ENCODE measurements at regions not wholly inside any gene's neighbourhood (a gene's known extent, or its start where the extent isn't known, plus 50 kb on each side); places are given as distances from the start of the nearest gene placed in this dataset.

DNA sequence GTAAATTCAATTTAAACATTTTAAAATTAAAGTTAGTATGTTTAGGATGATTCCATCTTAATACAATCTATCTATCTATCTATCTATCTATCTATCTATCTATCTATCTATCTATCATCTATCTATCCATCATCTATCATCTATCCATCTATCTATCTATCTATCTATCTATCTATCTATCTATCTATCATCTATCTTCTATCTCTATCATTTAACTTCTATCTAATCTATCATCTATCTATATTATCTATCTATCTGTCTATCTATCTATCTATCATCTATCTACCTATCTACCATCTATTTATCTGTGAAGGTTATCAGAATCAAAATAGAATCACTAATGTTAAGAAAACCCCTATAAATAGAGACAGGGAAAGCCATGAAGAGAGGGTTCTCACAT, 78.3 kb downstream of the RAMP3 start:
- DNase-seq (ENCODE audit: low read depth in 2 of 2): no peak

DNA sequence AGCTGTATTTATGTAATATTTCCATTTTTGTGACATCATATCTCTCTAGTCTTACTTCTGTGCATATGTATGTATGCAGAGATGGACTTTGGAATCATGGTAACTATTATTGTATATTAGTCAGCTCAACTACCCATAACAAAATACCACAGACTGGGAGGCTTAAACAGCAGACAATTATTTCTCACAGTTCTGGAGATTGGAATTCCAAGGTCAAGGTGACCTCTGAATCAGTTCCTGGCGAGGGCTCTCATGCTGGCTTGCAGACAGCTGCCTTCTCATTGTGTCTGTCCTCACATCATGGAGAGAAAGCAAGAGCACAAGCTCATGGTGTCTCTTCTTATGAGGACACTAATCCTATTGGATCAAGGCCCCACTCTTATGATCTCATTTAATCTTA, 79.1 kb downstream of the RAMP3 start:
- no peak for DNase-seq (ENCODE audit: low read depth in 2 of 2)

DNA sequence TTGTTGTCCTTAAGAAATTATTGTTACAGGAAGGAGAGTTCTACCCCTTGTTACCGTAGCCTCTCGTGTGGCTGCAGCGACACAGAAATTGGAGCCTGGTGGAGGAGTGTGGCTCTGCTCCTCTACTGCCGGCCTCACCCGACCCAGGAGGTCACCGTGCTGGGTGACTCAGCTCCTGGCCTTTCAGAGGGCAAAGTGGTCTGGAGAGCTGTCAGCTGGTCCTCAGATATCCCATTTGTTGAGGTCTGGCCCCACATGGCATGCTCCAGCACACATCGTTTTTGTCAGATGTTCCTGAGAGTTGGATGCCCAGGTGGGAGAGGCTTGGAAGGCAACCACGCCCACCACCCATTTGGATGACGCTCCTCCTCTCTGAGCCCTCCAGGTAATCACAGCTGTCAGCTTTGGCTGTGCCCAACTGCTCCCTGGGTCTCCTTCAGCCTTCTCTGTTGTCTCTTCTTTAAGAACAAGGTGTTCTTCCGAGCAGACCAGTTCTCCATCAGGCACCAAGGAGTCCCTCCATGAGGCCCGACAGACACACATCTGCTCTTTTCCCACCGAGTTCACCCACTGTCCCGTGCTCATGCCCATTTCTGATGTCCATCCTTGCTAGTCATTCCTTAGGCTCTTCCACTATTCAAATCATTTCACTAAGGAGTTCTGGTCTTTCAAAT, 80.3 kb downstream of the RAMP3 start:
- DNase-seq (ENCODE audit: low read depth in 2 of 2): no peak

DNA sequence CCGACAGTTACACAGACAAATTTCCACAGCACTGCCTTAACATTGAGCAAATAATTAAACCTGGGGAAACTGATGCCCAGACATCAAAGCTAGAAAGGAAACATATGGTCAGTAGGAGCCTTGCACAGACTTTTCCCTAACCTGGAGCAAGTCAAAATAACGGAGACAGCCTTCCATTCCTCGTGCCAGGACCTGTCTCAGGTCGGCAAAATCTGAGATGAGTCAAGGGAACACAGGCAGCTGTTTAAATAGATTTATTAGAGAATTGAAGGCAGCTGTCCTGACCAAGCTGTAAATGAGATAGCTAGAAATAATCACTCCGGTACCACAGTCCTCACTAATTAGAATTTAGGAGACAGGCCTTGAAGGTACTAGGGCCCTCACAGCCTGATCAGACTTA, 81.2 kb downstream of the RAMP3 start:
- no peak for DNase-seq (ENCODE audit: low read depth in 2 of 2)

DNA sequence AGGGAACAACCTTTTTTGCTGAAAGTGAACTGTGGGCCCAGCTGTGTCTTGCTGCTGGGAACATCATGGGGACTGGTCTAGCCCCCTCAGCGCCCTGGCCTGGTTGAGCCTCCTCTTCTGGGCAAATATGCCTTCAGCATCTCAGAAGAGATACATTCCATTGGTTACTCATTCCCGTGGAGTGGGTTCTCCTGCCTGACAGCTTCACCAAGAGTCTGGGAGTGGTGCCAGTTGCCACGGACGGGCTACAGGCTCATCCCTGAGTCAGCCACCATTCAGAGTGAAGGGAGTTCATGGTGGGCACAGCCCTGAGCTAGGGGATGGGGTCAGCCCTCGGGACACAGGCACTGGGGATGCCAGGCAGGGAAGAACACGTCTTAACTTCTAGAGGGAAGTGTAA, 81.9 kb downstream of the RAMP3 start:
- no peak for DNase-seq (ENCODE audit: low read depth in 2 of 2)

DNA sequence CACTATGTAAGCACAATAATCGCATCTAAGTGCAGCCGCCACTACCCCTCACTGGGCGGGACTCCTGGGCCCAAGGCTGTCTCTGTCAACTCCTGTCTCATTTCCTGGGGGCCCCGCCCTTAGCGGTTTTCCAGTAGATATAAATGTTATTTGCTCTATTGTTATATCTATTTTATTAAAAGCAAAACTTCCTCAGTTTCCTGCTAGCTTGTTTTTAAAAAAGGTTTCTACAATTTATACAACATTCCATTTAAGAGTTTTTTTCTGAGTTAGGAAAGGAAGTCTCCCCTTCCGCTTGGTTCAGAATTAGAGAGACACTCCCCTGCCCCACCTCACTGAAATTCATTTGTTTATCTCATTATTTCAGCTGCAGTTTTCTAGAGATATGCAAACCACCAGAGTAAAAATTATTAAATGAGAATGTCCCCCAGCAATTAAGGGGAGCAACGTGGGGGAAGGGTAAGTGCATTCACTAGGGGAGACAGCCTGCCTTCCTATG, 82.7 kb downstream of the RAMP3 start:
- no peak for DNase-seq (ENCODE audit: low read depth in 2 of 2)

DNA sequence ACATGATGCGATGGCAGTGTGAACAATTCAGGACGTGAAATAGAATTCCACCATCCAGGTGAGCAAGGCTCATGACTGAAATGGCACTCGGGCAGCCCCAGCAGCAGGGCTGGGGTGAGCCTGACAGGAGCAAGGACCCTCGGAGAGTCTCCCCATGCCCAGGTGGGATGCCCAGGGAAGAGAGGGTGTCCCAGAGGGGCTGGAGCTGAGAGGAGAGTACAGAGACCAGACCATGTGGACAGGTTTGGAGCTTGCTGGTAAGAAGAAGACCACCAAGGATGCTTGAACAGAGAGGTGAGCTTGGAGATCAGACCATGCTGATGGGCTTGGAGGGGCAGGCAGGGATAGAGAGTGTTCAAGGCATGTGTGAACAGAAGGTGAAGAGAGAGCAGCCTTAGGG, 83.3 kb downstream of the RAMP3 start:
- no peak for DNase-seq (ENCODE audit: low read depth in 2 of 2)

DNA sequence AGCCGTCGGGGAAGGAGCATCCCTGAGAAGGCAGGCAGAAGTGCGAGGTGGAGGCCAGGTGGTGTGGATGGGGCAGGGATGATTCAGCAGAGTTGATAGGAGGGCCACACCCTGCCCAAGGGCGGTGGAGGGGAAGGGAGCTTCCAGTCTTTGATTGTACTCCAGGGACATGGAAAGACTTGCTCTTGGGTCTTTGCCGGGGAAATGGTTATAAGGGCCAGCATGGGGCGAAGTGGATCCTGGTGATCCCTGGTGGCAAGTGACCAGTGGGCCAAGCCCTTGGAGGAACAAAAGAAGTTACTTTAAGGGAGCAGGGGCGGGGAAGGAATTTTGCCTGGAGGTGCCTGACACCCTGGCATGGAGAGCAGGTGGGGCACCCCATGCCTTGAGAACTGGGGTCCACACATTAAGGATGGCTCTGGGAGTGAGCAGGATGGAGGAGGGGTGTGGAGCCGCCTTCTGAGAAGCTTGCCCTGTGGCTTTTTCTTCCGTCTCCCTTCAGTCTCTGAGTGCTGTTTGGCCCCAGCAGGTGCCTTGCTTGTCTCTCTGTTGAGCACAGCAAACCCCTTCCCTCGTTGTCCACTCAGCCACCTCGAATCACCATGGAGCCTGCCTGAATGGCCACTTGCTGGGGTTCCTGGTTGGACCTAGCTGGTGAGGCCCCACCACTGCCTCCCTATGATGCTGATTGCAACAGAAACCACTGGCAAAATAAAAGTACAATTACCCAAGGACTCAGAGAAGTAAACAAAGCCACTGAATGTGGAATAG, 83.9 kb downstream of the RAMP3 start:
- DNase-seq (ENCODE audit: low read depth in 2 of 2): no peak

DNA sequence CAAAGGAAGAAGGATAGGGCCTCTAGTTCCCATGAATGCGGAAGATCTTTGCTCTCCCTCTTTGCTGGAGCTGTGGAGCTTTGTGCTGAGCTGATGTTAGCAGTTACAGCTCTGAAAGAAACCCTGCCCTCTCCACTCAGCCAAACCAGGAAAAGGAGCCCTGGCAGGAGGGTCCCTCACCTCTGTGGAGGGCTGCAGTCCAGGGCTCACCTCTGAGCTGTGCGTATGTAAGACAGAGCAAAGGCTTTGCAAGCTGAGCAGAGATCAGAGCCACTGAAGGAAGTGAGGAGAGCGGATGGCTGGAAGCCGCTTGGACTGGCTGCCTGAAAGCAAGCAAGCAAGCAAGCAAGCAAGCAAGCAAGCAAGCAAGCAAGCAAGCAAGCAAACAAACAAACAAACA, 84.7 kb downstream of the RAMP3 start:
- no peak for DNase-seq (ENCODE audit: low read depth in 2 of 2)

DNA sequence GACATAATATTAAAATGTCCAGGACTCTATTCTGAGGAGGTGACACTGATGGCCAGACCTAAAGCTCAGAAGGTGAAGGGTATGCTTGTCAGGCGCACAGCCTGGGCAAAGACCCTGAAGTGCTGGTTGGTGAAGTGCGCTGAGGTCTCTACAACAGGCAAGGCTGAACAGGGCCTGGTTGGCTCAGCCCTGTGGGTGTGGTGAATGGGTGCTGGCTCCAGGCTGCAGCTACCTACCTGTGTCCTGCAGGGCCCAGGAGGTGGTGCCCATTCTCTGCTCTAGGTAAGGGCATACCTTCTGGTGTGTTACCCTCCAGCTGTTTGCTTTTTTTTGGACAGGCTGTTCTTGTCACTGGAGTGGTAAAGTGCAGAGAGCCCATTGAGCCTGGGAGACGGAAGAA, 85.1 kb downstream of the RAMP3 start:
- DNase-seq (ENCODE audit: low read depth in 2 of 2): no peak

DNA sequence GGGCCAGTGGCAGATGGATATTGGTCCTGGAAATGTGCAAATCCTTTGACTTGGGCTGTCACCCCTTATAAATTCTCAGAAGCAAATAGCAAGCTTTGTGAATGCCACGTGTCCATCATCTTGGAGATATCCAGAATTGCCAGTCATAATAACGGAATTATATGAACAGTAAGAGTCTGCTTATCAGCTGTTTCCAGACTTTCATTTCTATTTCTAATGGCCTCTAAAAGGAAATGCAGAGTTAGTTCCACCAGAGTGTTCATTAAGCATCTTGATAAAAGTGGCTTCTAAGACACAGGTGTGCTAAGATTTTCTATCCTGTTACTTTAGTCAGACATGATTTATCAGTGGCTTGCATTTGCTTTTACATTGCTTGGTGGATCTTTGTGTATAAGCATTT, 87.4 kb downstream of the RAMP3 start:
- DNase-seq (ENCODE audit: low read depth in 2 of 2): no peak

DNA sequence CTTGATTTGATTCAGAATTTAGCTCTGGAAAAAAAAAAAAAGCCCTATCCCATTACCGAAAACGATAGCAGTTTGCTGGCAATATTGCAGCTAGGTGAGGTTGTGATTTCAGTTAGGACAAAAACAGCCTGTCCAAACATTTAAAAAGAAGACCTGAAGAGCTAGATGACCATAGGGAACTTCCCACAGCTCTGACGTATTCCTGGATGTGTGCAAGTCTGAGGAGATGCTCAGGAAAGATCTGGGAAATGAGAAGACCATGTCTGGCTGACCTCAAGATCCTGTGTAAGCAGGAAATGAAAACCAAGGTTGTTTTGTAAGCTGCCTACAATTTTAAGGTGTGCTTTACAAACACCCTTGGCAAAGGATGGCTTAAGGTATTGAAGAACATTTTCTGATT, 88.7 kb downstream of the RAMP3 start:
- no peak for DNase-seq (ENCODE audit: low read depth in 2 of 2)

DNA sequence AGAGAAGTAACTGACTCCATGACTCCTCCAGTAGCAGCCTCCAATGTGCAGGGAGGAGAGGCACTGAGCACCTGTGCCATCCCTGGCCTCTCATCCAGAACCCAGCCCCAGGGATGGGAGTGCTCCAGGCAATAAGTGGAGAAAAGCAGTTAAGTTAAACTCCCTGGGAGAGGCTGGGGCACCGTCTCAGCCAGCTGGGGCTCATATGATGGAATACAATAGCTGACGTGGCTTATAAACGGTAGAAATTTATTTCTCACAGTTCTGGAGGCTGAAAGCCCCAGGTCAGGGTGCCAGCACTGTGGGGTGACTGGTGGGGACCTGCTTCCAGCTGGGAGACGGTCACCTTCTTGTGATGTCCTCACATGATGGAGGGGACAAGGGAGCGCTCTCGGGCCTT, 94.7 kb downstream of the RAMP3 start:
- DNase-seq (ENCODE audit: low read depth in 2 of 2): no peak

DNA sequence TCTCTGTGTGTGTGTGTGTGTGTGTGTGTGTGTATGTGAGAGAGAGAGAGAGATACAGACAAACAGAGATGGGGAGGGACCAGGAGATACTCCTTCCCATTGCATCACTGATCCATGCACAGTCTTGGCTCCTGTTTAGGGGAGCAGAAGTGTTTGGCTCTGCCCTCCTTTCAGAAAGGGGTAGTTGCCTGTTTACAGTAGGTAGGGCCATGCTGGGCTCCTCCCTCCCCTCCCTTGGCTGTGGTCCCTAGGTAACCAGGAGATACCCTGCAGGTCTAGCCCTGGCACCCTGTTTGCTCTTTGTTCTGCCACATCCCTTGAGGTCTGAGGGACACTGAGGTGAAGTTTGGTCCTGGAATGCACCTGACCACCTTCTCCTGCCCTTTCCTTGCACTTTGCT, 95.3 kb downstream of the RAMP3 start:
- DNase-seq (ENCODE audit: low read depth in 2 of 2): no peak

DNA sequence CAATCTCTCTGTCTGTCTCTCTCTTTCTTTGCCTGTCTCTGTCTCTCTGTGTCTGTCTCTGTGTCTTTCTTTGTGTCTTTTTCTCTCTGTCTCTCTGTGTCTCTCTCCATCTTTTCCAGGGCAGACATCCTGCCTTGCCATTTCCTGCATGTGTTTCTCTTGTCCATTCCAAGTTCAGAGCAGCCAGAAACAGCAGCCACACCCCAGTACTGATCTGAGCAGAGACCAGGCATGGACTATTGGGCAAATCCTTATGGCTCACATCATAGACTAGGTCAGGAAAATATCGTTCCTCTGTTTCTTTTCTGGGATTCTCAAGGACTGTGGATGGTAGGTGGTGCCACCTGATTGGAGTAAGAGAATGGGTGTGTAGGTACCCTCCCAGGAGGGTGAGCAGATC, 95.8 kb downstream of the RAMP3 start:
- no peak for DNase-seq (ENCODE audit: low read depth in 2 of 2)

DNA sequence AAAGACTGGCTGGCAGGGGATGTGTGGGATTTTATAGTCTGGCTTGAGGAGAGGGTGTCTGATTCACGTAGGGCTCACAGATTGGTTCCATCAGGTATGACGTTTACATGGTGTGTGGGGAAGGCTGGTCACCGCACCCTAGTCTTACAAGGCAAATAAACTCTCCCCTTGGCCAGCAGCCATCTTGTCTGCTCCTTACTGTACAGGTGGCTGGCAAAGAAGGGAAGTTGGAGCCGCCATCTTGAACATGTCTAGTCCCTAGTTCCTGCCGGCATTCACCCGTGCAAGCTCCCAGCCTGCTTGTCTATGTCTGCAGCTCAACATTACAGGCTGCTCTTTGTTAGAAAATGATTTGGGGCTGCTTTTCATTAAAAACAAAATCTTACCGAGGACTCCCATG, 97.6 kb downstream of the RAMP3 start:
- no peak for DNase-seq (ENCODE audit: low read depth in 2 of 2)

DNA sequence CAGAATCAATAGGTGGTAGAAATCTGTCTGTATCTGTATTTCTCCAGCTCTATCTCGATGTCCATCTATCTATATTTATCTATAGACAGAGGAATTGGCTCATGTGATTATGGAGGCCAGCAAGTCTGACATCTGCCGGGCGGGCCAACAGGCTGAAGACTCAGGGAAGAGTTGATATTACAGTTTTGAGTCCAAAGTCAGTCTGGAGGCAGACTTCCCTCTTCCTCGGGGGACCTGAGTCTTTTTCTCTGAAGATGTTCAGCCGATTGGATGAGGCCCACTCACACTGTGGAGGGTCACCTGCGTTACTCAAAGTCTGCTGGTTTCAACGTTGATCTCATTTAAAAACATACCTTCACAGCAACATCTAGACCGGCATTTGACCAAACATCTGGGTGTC, 98.7 kb downstream of the RAMP3 start:
- no peak for DNase-seq (ENCODE audit: low read depth in 2 of 2)

DNA sequence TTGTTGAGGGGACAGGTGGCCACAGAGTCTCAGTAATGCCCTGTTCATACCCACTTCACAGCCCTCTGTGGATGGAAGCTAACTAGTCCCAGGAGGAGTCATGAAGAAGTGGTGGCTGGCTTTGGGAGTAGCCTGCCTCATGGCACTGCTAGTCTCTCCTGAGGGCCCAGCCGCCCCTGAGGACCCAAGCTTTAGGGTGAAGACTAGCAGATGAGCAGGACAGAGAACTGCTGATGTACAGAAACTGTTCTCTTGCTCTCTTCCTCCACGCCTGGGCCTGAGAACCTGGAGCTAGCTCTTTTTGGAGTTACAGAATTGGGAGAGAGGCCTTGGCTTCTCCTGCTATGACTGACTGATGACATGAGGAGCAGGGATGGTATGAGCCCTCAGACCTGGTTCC, 99.2 kb downstream of the RAMP3 start:
- no peak for DNase-seq (ENCODE audit: low read depth in 2 of 2)

DNA sequence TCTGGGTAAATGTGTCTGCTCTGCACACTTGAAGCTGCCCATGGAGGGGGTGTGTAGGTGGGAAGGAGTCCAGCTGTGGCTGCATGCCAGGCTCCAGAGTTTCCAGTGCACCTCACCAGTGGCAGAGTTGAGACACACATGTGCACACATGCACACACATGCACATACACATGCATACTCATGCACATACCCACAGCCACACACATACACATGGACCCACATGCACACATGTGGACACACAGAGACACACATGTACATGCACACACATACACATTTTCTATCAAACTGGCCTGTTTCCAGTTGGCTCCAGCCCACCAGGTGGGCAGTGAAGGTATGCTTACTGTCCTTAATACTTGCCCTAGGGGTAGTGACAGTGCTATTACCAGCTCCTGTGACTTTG, 99.7 kb downstream of the RAMP3 start:
- DNase-seq (ENCODE audit: low read depth in 2 of 2): no peak

DNA sequence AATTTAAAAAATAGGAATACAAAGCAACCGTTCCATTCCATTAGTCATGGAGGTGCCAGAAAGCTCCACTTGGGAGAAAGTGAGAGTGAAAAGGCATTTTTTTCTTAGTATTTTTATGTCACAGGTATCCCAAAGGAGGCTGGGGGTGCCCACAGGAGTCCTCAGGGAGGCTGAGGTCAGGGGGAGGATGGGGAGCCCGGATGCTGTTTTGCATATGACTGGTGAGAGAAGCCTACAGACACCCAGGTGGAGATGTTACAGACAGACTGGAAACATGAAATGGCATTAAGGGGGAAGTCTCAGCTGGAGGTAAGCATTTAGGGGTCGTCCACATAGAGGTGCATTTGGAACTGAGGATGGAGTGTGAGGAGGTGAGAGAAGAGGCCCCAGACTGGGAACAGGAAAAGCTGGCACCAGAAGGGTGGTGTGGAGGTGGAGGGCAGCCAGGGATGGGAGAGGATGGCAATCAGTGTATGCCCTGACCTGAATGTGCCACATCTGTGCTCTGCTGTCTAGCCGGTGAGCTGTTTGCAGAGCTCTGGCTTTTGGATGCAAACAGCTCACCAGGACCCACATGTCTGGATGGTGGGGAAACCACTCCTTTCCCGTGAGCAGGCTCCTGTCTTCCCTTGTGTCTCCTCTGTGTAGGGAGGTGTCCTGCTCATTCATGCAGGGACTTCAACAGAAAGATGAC, 101.1 kb downstream of the RAMP3 start:
- no peak for DNase-seq (ENCODE audit: low read depth in 2 of 2)

DNA sequence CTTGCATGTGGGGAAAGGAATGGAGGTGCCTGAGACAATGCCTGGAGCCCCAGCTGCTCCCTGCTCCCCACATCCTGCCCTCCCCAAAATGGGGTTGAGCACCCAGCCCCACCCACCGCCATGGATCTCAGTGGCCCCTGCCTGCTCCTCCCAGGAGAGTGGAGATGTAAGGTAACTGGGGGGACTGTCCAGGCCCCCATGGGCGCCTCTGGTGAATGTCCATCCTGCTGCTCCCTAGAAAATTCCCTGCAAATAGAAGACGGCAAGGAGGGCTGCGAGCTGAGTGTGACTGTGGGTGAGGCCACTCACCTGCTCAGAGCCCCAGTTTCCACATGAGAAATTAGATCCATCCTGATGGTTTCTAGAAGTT, 101.6 kb downstream of the RAMP3 start:
- no peak for DNase-seq (ENCODE audit: low read depth in 2 of 2)

DNA sequence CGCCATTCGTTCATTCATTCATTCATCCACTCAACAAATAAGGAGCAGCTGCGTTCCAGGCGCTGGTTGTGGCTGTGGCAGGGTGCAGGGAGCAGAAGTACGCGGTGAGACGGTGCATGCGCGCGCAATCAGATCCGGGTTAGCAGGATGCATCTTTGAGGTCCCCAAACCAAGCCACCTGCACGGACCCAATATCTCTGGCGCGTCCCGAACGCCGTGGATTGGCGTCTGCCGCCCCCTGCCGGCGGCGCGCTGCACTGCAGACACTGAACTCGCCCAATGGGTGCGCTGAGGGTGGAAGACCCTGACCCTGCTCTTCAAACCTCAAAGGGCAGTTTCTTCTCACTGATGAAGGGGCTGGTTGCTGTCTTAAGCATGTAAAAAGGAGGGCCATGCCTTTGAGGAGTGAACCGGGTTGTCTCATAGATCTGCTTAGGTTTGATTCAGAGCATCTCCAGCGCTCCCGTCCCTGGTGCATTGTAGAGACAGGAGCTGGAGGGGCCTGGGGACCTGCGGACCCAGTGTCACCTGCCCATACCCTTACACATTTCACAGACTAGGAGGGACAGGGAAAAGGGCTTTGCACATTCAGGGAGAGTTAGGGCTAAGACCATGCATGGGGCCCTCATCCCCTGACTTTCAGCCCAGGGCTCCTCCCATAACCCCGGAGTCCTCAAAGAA, 102.5 kb downstream of the RAMP3 start:
- peak; percentile 39 to 59 for DNase-seq (ENCODE audit: low read depth in 2 of 2)

Measured in stimulated activated CD4-positive, alpha-beta T cell treated with anti-CD3 and anti-CD28 coated beads, Interleukin-15, amount 100 ng/mL, for 48 hours (primary cell).